HG03097 (cell line): ENCODE measurements at regions not wholly inside any gene's neighbourhood (a gene's known extent, or its start where the extent isn't known, plus 50 kb on each side); places are given as distances from the start of the nearest gene placed in this dataset.

ENCODE experiments used
- ATAC-seq: cut with Tn5 transposase; IDR thresholded peaks from one replicate; pipeline ENCODE4 v1.9.1; 2021; ENCODE audit not compliant: unreplicated experiment, low FRiP score

GRCh38 chr2:220300806-220301205 is 673.4 kb downstream of the SLC4A3 start:
- no peak for ATAC-seq

GRCh38 chr2:220302756-220303155 is 675.3 kb downstream of the SLC4A3 start:
- ATAC-seq: no peak

- ATAC-seq: no peak
Measured at GRCh38 chr2:220309215-220309614, 681.8 kb downstream of the SLC4A3 start.

- ATAC-seq: no peak
Measured at GRCh38 chr2:220310451-220310861, 683.0 kb downstream of the SLC4A3 start.

GRCh38 chr2:220315098-220315823 is 687.8 kb downstream of the SLC4A3 start:
- ATAC-seq: no peak

GRCh38 chr2:220318037-220318436 is 690.6 kb downstream of the SLC4A3 start:
- no peak for ATAC-seq

DNA sequence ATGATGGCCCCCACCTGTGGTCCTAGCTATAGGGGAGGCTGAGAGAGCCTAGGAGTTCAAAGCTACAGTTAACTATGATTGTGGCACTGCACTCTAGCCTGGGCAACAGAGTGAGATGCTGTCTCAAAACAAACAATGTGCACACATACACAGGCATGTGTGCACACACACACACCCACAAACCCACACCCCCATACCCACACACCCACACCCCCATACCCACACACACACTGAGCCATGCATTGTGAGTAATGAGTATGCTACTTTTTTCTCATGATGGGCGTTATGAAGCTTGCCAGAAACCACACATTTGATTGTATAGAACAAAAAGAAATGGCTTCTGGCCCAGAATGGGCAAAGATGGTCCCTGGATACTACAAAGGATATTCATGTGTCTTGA is 691.1 kb downstream of the SLC4A3 start:
- no peak for ATAC-seq

DNA sequence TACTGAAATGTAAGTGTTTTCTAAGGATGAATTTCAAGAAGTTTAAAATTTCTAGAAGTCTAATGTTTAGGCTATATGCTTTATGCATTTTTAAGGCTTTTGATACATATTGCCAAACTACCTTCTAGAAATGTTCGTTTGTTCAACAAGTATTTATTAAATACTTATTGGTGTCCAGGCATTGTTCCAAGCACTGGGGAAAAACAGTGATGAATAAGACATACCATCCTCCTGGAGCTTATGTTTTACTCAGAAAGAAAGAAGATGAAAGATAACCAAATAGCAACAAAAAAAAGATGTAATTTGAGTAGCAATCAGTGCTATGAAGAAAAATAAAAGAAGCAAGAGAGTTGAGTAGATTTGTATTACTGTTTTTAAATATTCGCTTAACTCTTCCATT is 692.9 kb downstream of the SLC4A3 start:
- ATAC-seq: no peak

- ATAC-seq: no peak
Measured at GRCh38 chr2:220332886-220333285, 705.5 kb downstream of the SLC4A3 start.

DNA sequence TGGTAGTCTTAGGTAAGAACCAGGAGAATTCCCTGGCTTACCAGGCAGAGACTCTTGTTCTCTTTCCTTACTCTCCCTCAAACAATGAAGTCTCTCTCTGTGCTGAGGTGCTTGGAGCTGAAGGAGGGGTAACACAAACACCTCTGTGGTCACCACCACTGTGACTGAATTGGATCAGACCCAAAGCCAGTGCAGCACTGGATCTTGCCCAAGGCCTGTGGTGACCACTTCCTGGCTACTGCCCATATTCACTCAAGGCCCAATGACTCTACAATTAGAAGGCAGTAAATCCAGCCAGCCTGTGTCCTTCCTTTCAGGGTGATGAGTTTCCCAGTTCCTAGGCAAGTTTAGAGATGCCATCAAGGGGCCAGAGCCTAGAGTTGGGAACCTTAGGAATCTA is 706.8 kb downstream of the SLC4A3 start:
- no peak for ATAC-seq

GRCh38 chr2:220334871-220335590 is 707.6 kb downstream of the SLC4A3 start:
- no peak for ATAC-seq

- ATAC-seq: no peak
Measured at GRCh38 chr2:220335591-220335915, 708.1 kb downstream of the SLC4A3 start.

DNA sequence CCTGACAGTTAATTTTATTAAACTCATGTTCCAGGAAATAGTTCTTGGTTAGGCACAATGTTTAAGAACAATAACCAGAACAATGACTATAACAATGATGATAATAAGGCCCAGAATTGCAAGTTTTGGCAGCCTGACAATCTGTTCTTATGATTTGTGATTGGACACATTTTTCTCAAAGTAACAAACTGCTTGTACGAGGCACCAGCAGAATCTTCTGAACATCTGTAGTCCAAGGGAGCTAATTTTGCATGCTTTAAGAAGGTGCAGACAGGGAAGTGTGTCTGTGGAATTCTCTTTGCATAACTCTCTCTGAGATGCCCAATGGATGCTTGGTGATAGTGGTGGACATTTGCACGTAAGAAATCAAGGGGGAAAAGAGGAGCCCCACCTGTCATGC is 709.3 kb downstream of the SLC4A3 start:
- no peak for ATAC-seq

GRCh38 chr2:220337611-220338440 is 710.4 kb downstream of the SLC4A3 start:
- no peak for ATAC-seq

GRCh38 chr2:220341014-220341413 is 713.6 kb downstream of the SLC4A3 start:
- ATAC-seq: no peak

DNA sequence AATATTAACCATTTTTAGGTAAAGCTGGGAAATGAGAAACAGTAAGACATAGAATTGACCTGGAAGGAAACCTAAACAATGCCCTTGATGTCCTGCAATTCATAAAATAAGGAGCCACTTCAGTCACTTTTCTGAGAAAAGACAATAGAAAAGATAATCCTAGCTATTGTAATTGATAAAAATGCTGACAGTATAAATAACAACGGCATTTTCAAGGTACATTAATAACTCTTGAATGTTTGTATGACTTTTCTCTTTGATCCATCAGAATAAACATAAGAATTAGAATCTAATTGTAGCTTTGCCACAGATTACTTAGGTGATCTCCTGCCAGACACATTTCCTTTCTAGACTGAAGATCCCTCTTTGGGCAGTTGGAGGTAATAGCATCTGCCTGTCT is 719.5 kb downstream of the SLC4A3 start:
- ATAC-seq: no peak

GRCh38 chr2:220347626-220348025 is 720.2 kb downstream of the SLC4A3 start:
- ATAC-seq: no peak

DNA sequence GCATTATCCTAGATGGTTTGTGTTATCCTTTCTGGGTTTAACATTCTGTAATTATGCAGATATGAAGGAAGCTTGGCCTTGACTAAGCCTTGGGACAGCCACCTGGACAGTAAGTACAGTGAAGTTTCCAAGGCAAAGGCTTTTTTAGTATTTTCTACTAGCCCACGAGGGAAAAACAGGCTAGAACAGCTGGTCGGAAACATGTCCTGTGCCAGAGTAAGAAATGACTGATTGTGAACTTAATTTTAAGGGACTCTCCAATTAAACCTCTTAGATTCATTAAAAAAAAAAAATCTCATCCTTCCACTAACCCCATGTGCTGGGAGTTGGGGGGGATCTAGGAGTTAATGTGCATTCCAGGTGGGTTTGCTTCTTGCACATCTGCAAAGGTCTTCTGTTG is 720.8 kb downstream of the SLC4A3 start:
- no peak for ATAC-seq

- no peak for ATAC-seq
Measured at GRCh38 chr2:220353897-220354296, 726.5 kb downstream of the SLC4A3 start.

GRCh38 chr2:220356076-220356475 is 728.6 kb downstream of the SLC4A3 start:
- no peak for ATAC-seq

DNA sequence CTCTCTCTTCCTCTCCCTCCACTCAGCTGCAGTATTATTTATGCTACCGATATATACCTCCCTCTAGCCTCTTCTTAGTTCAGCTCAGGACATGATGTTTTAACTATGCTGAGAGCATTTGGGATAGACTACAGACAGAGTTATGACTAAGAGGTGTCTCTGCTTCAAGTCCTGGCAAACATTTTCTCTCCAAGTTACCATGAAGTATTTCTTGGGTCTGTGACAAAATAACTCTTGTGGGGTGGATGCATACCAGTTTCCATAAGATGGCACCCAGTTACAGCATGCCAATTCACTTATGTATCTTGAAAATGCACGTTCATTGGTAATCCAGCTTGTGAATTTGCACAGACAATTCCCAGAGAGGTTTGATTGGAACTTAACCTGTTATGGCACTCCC is 737.6 kb downstream of the SLC4A3 start:
- ATAC-seq: no peak

- no peak for ATAC-seq
Measured at GRCh38 chr2:220366765-220367164, 739.3 kb downstream of the SLC4A3 start.
